HEK293 (cell line): ENCODE measurements at regions not wholly inside any gene's neighbourhood (a gene's known extent, or its start where the extent isn't known, plus 50 kb on each side); places are given as distances from the start of the nearest gene placed in this dataset.
"Not testable (repeated sequence)": the region's sequence is repeated elsewhere in the genome, so short reads cannot be mapped to it uniquely, and the experiment has no call there.

Experiments
- ELK4 ChIP-seq: IDR thresholded peaks from 2 replicates; pipeline ENCODE4 v1.6.1; 2011; ENCODE audit warnings: mild to moderate bottlenecking, low read depth, low read length, borderline replicate concordance
- HOXD13 ChIP-seq: sonication (generic); formaldehyde crosslinking; IDR thresholded peaks from 2 replicates; pipeline ENCODE4 v1.8.0; 2022; ENCODE audit warnings: missing genetic modification reagents, borderline replicate concordance
- ZBTB21 ChIP-seq: fragments of 450-650 bp; formaldehyde crosslinking; IDR thresholded peaks from 2 replicates; pipeline ENCODE4 v1.5.1; 2017; ENCODE audit warnings: missing biosample characterization, missing genetic modification characterization
- ZNF138 ChIP-seq: fragments of 450-650 bp; formaldehyde crosslinking; IDR thresholded peaks from 2 replicates; pipeline ENCODE4 v1.5.1; 2016; ENCODE audit warnings: missing biosample characterization, missing genetic modification characterization, borderline replicate concordance
- ZNF175 ChIP-seq: fragments of 450-650 bp; formaldehyde crosslinking; IDR thresholded peaks from 2 replicates; pipeline ENCODE4 v1.5.1; 2016; ENCODE audit warnings: missing biosample characterization, missing genetic modification characterization
- ZNF404 ChIP-seq: fragments of 450-650 bp; formaldehyde crosslinking; IDR thresholded peaks from 2 replicates; pipeline ENCODE4 v1.5.1; 2017; ENCODE audit warnings: missing biosample characterization, missing genetic modification characterization
- ZNF416 ChIP-seq: fragments of 450-650 bp; formaldehyde crosslinking; IDR thresholded peaks from 2 replicates; pipeline ENCODE4 v1.5.1; 2016; ENCODE audit warnings: missing biosample characterization, missing genetic modification characterization
- ZNF530 ChIP-seq: fragments of 450-650 bp; formaldehyde crosslinking; IDR thresholded peaks from 2 replicates; pipeline ENCODE4 v1.5.1; 2016; ENCODE audit warnings: low read depth, missing biosample characterization, missing genetic modification characterization
- ZNF561 ChIP-seq: fragments of 450-650 bp; IDR thresholded peaks from 2 replicates; pipeline ENCODE4 v1.5.1; 2018; ENCODE audit warnings: missing biosample characterization, missing genetic modification characterization, borderline replicate concordance
- ZNF580 ChIP-seq: fragments of 450-650 bp; formaldehyde crosslinking; IDR thresholded peaks from 2 replicates; pipeline ENCODE4 v1.5.1; 2016; ENCODE audit warnings: missing biosample characterization, missing genetic modification characterization
- TF ChIP-seq, protein P1 (sequence below): fragments of 450-650 bp; formaldehyde crosslinking; IDR thresholded peaks from 2 replicates; pipeline ENCODE4 v1.5.1; 2016; ENCODE audit warnings: missing biosample characterization, missing genetic modification characterization
- TF ChIP-seq, protein P2 (sequence below): fragments of 450-650 bp; formaldehyde crosslinking; IDR thresholded peaks from 2 replicates; pipeline ENCODE4 v1.5.1; 2016; ENCODE audit warnings: missing biosample characterization, missing genetic modification characterization, low read depth

- TF ChIP-seq ZNF416; ZNF138 (tag by site-specific recombination); ZNF404 (tag by site-specific recombination); ZNF580 (tag by site-specific recombination); ZNF175 (tag by site-specific recombination); ELK4; ZNF530; ZNF561 (tag by site-specific recombination); ZBTB21 (tag by site-specific recombination); HOXD13 (CRISPR knock-in tag): not testable (repeated sequence)
- TF ChIP-seq, protein P1, sequence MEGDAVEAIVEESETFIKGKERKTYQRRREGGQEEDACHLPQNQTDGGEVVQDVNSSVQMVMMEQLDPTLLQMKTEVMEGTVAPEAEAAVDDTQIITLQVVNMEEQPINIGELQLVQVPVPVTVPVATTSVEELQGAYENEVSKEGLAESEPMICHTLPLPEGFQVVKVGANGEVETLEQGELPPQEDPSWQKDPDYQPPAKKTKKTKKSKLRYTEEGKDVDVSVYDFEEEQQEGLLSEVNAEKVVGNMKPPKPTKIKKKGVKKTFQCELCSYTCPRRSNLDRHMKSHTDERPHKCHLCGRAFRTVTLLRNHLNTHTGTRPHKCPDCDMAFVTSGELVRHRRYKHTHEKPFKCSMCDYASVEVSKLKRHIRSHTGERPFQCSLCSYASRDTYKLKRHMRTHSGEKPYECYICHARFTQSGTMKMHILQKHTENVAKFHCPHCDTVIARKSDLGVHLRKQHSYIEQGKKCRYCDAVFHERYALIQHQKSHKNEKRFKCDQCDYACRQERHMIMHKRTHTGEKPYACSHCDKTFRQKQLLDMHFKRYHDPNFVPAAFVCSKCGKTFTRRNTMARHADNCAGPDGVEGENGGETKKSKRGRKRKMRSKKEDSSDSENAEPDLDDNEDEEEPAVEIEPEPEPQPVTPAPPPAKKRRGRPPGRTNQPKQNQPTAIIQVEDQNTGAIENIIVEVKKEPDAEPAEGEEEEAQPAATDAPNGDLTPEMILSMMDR (tag by site-specific recombination): not testable (repeated sequence)
- TF ChIP-seq, protein P2, sequence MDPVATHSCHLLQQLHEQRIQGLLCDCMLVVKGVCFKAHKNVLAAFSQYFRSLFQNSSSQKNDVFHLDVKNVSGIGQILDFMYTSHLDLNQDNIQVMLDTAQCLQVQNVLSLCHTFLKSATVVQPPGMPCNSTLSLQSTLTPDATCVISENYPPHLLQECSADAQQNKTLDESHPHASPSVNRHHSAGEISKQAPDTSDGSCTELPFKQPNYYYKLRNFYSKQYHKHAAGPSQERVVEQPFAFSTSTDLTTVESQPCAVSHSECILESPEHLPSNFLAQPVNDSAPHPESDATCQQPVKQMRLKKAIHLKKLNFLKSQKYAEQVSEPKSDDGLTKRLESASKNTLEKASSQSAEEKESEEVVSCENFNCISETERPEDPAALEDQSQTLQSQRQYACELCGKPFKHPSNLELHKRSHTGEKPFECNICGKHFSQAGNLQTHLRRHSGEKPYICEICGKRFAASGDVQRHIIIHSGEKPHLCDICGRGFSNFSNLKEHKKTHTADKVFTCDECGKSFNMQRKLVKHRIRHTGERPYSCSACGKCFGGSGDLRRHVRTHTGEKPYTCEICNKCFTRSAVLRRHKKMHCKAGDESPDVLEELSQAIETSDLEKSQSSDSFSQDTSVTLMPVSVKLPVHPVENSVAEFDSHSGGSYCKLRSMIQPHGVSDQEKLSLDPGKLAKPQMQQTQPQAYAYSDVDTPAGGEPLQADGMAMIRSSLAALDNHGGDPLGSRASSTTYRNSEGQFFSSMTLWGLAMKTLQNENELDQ (tag by site-specific recombination): not testable (repeated sequence)
Measured at GRCh38 chr1:149657750-149658149, 74.1 kb downstream of the PPIAL4C start.
